HCT116 (cell line): ENCODE measurements at regions not wholly inside any gene's neighbourhood (a gene's known extent, or its start where the extent isn't known, plus 50 kb on each side); places are given as distances from the start of the nearest gene placed in this dataset.

Source experiments
- ATAC-seq: fragments of 200-7000 bp; cut with Tn5 transposase; 2 replicates; pipeline ENCODE4 v1.9.1; 2020; ENCODE audit warnings: mild to moderate bottlenecking, moderate library complexity
- BruUV-seq: library from RNA; stranded (reverse); fragments of 400-500 nt; replicated peaks from 2 replicates; lab custom pipeline; 2021; lab: Mats Ljungman, UMichigan
- CTCF ChIA-PET: fragments of 300-600 bp; sonication (Branson Sonifier 250); formaldehyde crosslinking; loops from one replicate; lab custom pipeline; 2021; ENCODE audit warnings: antibody characterized with exemption; lab: Charles Lee
- POLR2A ChIA-PET: fragments of 300-600, 350-600 bp; sonication (Branson Sonifier 250); formaldehyde crosslinking; loops from one replicate; lab custom pipeline; 2021; ENCODE audit warnings: antibody characterized with exemption; lab: Charles Lee
- RAD21 ChIA-PET, 2 experiments: fragments of 300-600 bp; sonication (Branson Sonifier 250); formaldehyde crosslinking; loops; one replicate each; lab custom pipeline; 2023; ENCODE audit warnings: low total read pairs in 2 of 2; ENCODE audit not compliant: uncharacterized antibody in 2 of 2, unreplicated experiment in 2 of 2, low non-redundant PET in 1 of 2; lab: Charles Lee
- DNase-seq: peaks from one replicate; pipeline ENCODE4 v3.0.0-alpha.2; 2010; ENCODE audit warnings: low read depth, low spot score
- H2AFZ ChIP-seq: fragments of 200-600 bp; shearing (Covaris generic), sonication (generic); 2 replicates; pipeline ENCODE4 v1.6.1; 2017; ENCODE audit warnings: low read depth, mixed run types, mixed read lengths, antibody characterized with exemption, low read length; ENCODE audit not compliant: poor library complexity, severe bottlenecking
- H3K27ac ChIP-seq: 2 replicates; pipeline ENCODE4 v1.5.1; 2012; ENCODE audit warnings: low read depth, low read length
- H3K27me3 ChIP-seq: fragments of 200-600 bp; sonication (generic); 2 replicates; pipeline ENCODE4 v1.6.1; 2016; ENCODE audit warnings: mixed run types, low read length, mixed read lengths; ENCODE audit not compliant: insufficient read depth
- H3K36me3 ChIP-seq, 2 experiments: fragments of 200-500 bp in 1 of 2; fragments of 200-600 bp in 1 of 2; sonication (Bioruptor generic) in 1 of 2; sonication (generic) in 1 of 2; 2 replicates each; pipeline versions ENCODE4 v1.5.1 to v1.6.1; 2014 to 2016; ENCODE audit warnings: low read length in 2 of 2, inconsistent platforms in 1 of 2, mixed read lengths in 1 of 2, mixed run types in 1 of 2; ENCODE audit not compliant: insufficient read depth in 2 of 2, control insufficient read depth in 1 of 2
- H3K4me1 ChIP-seq, 2 experiments: fragments of 200-600 bp in 1 of 2; sonication (generic) in 1 of 2; 2 replicates each; pipeline versions ENCODE4 v1.5.1 to v1.6.1; 2012 to 2017; ENCODE audit warnings: low read length in 2 of 2, inconsistent platforms in 1 of 2, mild to moderate bottlenecking in 1 of 2, mixed read lengths in 1 of 2, mixed run types in 1 of 2, moderate library complexity in 1 of 2; ENCODE audit not compliant: insufficient read depth in 2 of 2, control insufficient read depth in 1 of 2
- H3K4me2 ChIP-seq: fragments of 200-600 bp; sonication (generic); 2 replicates; pipeline ENCODE4 v1.6.1; 2017; ENCODE audit warnings: mixed run types, low read length, mixed read lengths
- H3K4me3 ChIP-seq, 2 experiments: fragments of 200-600 bp in 1 of 2; sonication (generic) in 1 of 2; replicated peaks in 1 of 2; 2 replicates each; pipeline ENCODE4 v1.5.1; 2011 to 2016; ENCODE audit warnings: low read length in 2 of 2, control low read depth in 1 of 2, low read depth in 1 of 2, mild to moderate bottlenecking in 1 of 2, mixed read lengths in 1 of 2, mixed run types in 1 of 2
- H3K79me2 ChIP-seq: fragments of 200-600 bp; sonication (generic); 2 replicates; pipeline ENCODE4 v1.6.1; 2017; ENCODE audit warnings: mild to moderate bottlenecking, mixed run types, low read length, moderate library complexity, mixed read lengths; ENCODE audit not compliant: insufficient read depth
- H3K9ac ChIP-seq: fragments of 200-600 bp; sonication (generic); 2 replicates; pipeline ENCODE4 v1.6.1; 2016; ENCODE audit warnings: low read length, mixed read lengths
- H3K9me2 ChIP-seq: fragments of 200-600 bp; sonication (generic), shearing (Covaris generic); 2 replicates; pipeline ENCODE4 v1.6.1; 2017; ENCODE audit warnings: mixed run types, mild to moderate bottlenecking, moderate library complexity; ENCODE audit not compliant: insufficient read depth
- H3K9me3 ChIP-seq, 2 experiments: fragments of 200-500 bp in 1 of 2; fragments of 200-600 bp in 1 of 2; sonication (Bioruptor generic) in 1 of 2; sonication (generic) in 1 of 2; 2 replicates each; pipeline ENCODE4 v1.6.1; 2014 to 2017; ENCODE audit warnings: low read length in 2 of 2, mixed read lengths in 2 of 2, inconsistent platforms in 1 of 2, low read depth in 1 of 2, mild to moderate bottlenecking in 1 of 2, mixed run types in 1 of 2, moderate library complexity in 1 of 2; ENCODE audit not compliant: control insufficient read depth in 1 of 2, insufficient read depth in 1 of 2
- H4K20me1 ChIP-seq: fragments of 200-600 bp; sonication (generic), shearing (Covaris generic); 2 replicates; pipeline ENCODE4 v1.6.1; 2017; ENCODE audit warnings: mixed run types, mild to moderate bottlenecking, moderate library complexity; ENCODE audit not compliant: insufficient read depth
- CBX3 ChIP-seq: IDR thresholded peaks from 2 replicates; pipeline ENCODE4 v1.6.1; 2012; ENCODE audit warnings: low read depth
- CEBPB ChIP-seq: IDR thresholded peaks from 2 replicates; pipeline ENCODE4 v1.6.1; 2012; ENCODE audit warnings: low read depth
- EGR1 ChIP-seq: IDR thresholded peaks from 2 replicates; pipeline ENCODE4 v1.6.1; 2012; ENCODE audit warnings: low read depth
- EZH2 ChIP-seq: fragments of 200-600 bp; sonication (generic); IDR thresholded peaks from 2 replicates; pipeline ENCODE4 v1.6.1; 2017; ENCODE audit warnings: antibody characterized with exemption, mixed run types
- EZH2phosphoT487 ChIP-seq: fragments of 200-600 bp; IDR thresholded peaks from 2 replicates; pipeline ENCODE4 v1.6.1; 2018; ENCODE audit warnings: antibody characterized with exemption, borderline replicate concordance
- FOSL1 ChIP-seq: IDR thresholded peaks from 2 replicates; pipeline ENCODE4 v1.6.1; 2012; ENCODE audit warnings: low read depth
- JUND ChIP-seq: IDR thresholded peaks from 2 replicates; pipeline ENCODE4 v1.6.1; 2012
- RAD21 ChIP-seq: IDR thresholded peaks from 2 replicates; pipeline ENCODE4 v1.6.1; 2012; ENCODE audit warnings: low read depth, mild to moderate bottlenecking
- SIN3A ChIP-seq: IDR thresholded peaks from 2 replicates; pipeline ENCODE4 v1.6.1; 2012; ENCODE audit warnings: low read depth
- SP1 ChIP-seq: IDR thresholded peaks from 2 replicates; pipeline ENCODE4 v1.6.1; 2012; ENCODE audit warnings: low read depth
- SRF ChIP-seq: IDR thresholded peaks from 2 replicates; pipeline ENCODE4 v1.6.1; 2012; ENCODE audit warnings: low read depth
- TCF7L2 ChIP-seq: IDR thresholded peaks from 2 replicates; pipeline ENCODE4 v1.7.0; 2011; ENCODE audit warnings: borderline replicate concordance, inconsistent platforms; ENCODE audit not compliant: insufficient read depth, insufficient read length; ENCODE audit errors: extremely low read depth
- YY1 ChIP-seq: IDR thresholded peaks from 2 replicates; pipeline ENCODE4 v1.6.1; 2011; ENCODE audit warnings: low read length, low read depth, moderate library complexity, mild to moderate bottlenecking; ENCODE audit not compliant: insufficient replicate concordance; ENCODE audit errors: extremely low read depth
- ZFX ChIP-seq: fragments of 450-650 bp; IDR thresholded peaks from 2 replicates; pipeline ENCODE4 v1.6.1; 2017
- ZNF274 ChIP-seq: fragments of 200-500 bp; sonication (Bioruptor generic); IDR thresholded peaks from 2 replicates; pipeline ENCODE4 v1.6.1; 2014; ENCODE audit warnings: mild to moderate bottlenecking, low read depth, low read length, inconsistent platforms
- intact Hi-C: fragments of 100-400 bp; cut with micrococcal nuclease; formaldehyde crosslinking; loops from 2 replicates; pipeline ENCODE4 v1.10.0; 2022
- TF ChIP-seq, protein P1 (sequence below): IDR thresholded peaks from 2 replicates; pipeline ENCODE4 v1.6.1; 2012
- TF ChIP-seq, protein P2 (sequence below), 3 experiments: fragments of 200-600 bp in 1 of 3; sonication (generic) in 1 of 3; IDR thresholded peaks in 2 of 3; conservative IDR thresholded peaks in 1 of 3; 2 replicates each; pipeline ENCODE4 v1.5.1; 2012 to 2017; ENCODE audit warnings: low read depth in 2 of 3, low read length in 2 of 3, antibody characterized with exemption in 1 of 3, borderline replicate concordance in 1 of 3, control low read depth in 1 of 3, mild to moderate bottlenecking in 1 of 3, mixed read lengths in 1 of 3, mixed run types in 1 of 3, moderate library complexity in 1 of 3; ENCODE audit not compliant: insufficient read depth in 1 of 3
- TF ChIP-seq, protein P3 (sequence below): IDR thresholded peaks from 2 replicates; pipeline ENCODE4 v1.6.1; 2012; ENCODE audit warnings: low read depth
- TF ChIP-seq, protein P4 (sequence below): IDR thresholded peaks from 2 replicates; pipeline ENCODE4 v1.6.1; 2011; ENCODE audit warnings: mild to moderate bottlenecking, low read length, moderate library complexity; ENCODE audit not compliant: insufficient replicate concordance; ENCODE audit errors: extremely low read depth

DNA sequence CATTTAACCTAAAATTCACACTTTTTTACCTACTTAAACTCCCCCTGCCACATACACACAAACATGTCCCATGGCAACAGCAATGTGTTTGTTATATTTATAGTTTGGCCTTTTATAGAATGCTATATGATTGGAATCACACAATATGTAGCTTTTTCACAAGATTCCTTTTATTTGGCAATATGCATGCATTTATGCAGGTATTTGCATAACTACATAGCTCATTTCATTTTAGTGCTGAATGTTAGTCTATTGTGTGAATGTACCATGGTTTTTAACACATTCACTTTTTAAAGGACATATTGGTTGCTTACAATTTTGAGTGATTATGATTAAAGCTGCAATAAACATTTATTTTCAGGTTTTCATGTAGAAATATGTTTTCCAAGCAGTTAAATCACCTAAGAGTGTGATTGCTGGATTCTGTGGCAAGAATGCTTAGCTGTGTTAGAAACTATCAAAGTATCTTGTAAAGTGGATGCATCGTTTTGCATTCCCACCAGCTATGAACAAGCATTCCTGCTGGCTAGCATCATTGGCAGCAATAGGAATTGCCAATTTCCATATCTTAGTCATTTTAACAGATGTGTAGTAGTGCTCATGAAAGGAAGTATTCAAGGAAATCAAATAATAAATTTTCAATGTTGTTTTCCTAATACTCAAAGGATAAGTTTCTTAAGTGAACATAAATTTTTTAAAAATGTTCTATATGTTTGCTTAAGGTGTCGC, 557.0 kb downstream of the SLITRK1 start:
- ChIA-PET RAD21 (no interaction called here), POLR2A (no interaction called here), CTCF (no interaction called here)
- Histone ChIP-seq H3K4me3 (no peak overlapping the region), H3K36me3 (no peaks in the 10 kb centered on the region), H3K4me2 (no peak overlapping the region), H3K9me3 (no peaks in the 10 kb centered on the region), H3K4me1 (no peaks in the 10 kb centered on the region), H3K9me2 (no peaks in the 10 kb centered on the region), H3K27me3 (no peaks in the 10 kb centered on the region), H3K79me2 (no peaks in the 10 kb centered on the region), H3K9ac (no peak overlapping the region), H3K27ac (no peak overlapping the region), H2AFZ (no peak overlapping the region), H4K20me1 (no peaks in the 10 kb centered on the region)
- intact Hi-C loops: no loop called here
- no peak for TF ChIP-seq TCF7L2
- TF ChIP-seq JUND: no peak
- TF ChIP-seq SIN3A: no peak
- no peak for TF ChIP-seq EGR1
- TF ChIP-seq CEBPB: no peak
- no peak for TF ChIP-seq EZH2
- no peak for TF ChIP-seq YY1
- TF ChIP-seq EZH2phosphoT487: no peak
- TF ChIP-seq RAD21: no peak
- TF ChIP-seq SRF: no peak
- no peak for TF ChIP-seq SP1
- TF ChIP-seq ZFX: no peak
- no peak for TF ChIP-seq FOSL1
- TF ChIP-seq, protein P1, sequence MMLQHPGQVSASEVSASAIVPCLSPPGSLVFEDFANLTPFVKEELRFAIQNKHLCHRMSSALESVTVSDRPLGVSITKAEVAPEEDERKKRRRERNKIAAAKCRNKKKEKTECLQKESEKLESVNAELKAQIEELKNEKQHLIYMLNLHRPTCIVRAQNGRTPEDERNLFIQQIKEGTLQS: no peak
- TF ChIP-seq ZNF274: no peak
- TF ChIP-seq, protein P2, sequence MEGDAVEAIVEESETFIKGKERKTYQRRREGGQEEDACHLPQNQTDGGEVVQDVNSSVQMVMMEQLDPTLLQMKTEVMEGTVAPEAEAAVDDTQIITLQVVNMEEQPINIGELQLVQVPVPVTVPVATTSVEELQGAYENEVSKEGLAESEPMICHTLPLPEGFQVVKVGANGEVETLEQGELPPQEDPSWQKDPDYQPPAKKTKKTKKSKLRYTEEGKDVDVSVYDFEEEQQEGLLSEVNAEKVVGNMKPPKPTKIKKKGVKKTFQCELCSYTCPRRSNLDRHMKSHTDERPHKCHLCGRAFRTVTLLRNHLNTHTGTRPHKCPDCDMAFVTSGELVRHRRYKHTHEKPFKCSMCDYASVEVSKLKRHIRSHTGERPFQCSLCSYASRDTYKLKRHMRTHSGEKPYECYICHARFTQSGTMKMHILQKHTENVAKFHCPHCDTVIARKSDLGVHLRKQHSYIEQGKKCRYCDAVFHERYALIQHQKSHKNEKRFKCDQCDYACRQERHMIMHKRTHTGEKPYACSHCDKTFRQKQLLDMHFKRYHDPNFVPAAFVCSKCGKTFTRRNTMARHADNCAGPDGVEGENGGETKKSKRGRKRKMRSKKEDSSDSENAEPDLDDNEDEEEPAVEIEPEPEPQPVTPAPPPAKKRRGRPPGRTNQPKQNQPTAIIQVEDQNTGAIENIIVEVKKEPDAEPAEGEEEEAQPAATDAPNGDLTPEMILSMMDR (IDR thresholded peaks at IDR 0.05 in 2 of 3, conservative IDR thresholded peaks at IDR 0.05 in 1 of 3; ENCODE audit: borderline replicate concordance in 1 of 3, insufficient read depth in 1 of 3, low read depth in 2 of 3, low read length in 2 of 3): no peak
- TF ChIP-seq, protein P3, sequence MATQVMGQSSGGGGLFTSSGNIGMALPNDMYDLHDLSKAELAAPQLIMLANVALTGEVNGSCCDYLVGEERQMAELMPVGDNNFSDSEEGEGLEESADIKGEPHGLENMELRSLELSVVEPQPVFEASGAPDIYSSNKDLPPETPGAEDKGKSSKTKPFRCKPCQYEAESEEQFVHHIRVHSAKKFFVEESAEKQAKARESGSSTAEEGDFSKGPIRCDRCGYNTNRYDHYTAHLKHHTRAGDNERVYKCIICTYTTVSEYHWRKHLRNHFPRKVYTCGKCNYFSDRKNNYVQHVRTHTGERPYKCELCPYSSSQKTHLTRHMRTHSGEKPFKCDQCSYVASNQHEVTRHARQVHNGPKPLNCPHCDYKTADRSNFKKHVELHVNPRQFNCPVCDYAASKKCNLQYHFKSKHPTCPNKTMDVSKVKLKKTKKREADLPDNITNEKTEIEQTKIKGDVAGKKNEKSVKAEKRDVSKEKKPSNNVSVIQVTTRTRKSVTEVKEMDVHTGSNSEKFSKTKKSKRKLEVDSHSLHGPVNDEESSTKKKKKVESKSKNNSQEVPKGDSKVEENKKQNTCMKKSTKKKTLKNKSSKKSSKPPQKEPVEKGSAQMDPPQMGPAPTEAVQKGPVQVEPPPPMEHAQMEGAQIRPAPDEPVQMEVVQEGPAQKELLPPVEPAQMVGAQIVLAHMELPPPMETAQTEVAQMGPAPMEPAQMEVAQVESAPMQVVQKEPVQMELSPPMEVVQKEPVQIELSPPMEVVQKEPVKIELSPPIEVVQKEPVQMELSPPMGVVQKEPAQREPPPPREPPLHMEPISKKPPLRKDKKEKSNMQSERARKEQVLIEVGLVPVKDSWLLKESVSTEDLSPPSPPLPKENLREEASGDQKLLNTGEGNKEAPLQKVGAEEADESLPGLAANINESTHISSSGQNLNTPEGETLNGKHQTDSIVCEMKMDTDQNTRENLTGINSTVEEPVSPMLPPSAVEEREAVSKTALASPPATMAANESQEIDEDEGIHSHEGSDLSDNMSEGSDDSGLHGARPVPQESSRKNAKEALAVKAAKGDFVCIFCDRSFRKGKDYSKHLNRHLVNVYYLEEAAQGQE: no peak
- TF ChIP-seq, protein P4, sequence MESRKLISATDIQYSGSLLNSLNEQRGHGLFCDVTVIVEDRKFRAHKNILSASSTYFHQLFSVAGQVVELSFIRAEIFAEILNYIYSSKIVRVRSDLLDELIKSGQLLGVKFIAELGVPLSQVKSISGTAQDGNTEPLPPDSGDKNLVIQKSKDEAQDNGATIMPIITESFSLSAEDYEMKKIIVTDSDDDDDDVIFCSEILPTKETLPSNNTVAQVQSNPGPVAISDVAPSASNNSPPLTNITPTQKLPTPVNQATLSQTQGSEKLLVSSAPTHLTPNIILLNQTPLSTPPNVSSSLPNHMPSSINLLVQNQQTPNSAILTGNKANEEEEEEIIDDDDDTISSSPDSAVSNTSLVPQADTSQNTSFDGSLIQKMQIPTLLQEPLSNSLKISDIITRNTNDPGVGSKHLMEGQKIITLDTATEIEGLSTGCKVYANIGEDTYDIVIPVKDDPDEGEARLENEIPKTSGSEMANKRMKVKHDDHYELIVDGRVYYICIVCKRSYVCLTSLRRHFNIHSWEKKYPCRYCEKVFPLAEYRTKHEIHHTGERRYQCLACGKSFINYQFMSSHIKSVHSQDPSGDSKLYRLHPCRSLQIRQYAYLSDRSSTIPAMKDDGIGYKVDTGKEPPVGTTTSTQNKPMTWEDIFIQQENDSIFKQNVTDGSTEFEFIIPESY: no peak
- TF ChIP-seq CBX3: no peak
- no TSS peak for BruUV-seq
- no peak for DNase-seq
- ATAC-seq: no peak
